ENCODE measurements at regions not wholly inside any gene's neighbourhood (a gene's known extent, or its start where the extent isn't known, plus 50 kb on each side); places are given as distances from the start of the nearest gene placed in this dataset.

- TF ChIP-seq CTCF (IDR thresholded peaks at IDR 0.05) (no peak), CREM (CRISPR knock-in tag; IDR thresholded peaks at IDR 0.05) (no peak), E2F1 (CRISPR knock-in tag; IDR thresholded peaks at IDR 0.05) (no peak), SP1 (CRISPR knock-in tag; conservative IDR thresholded peaks at IDR 0.05) (no peak), USF1 (CRISPR knock-in tag; IDR thresholded peaks at IDR 0.05) (no peak)
Observed at GRCh38 chr2:220849433-220849832, 722.7 kb downstream of the EPHA4 start.

Data from WTC11 (cell line).